DND-41 (cell line): ENCODE measurements at regions not wholly inside any gene's neighbourhood (a gene's known extent, or its start where the extent isn't known, plus 50 kb on each side); places are given as distances from the start of the nearest gene placed in this dataset.

ENCODE experiments used
- ATAC-seq: fragments of 200-7000 bp; cut with Tn5 transposase; 3 replicates; pipeline ENCODE4 v1.9.1; 2021; ENCODE audit warnings: low read depth; ENCODE audit not compliant: insufficient read depth
- DNase-seq: peaks from one replicate; pipeline ENCODE4 v3.0.0-alpha.2; 2020
- H2AFZ ChIP-seq: 2 replicates; pipeline ENCODE4 v1.6.0; 2012; ENCODE audit warnings: low read depth, low read length
- H3K27ac ChIP-seq: 2 replicates; pipeline ENCODE4 v1.5.1; 2012; ENCODE audit warnings: low read length, inconsistent platforms
- H3K27me3 ChIP-seq: fragments of 200-600 bp; sonication (generic); 2 replicates; pipeline ENCODE4 v1.6.0; 2012; ENCODE audit warnings: low read length, mild to moderate bottlenecking, inconsistent platforms; ENCODE audit not compliant: insufficient read depth, poor library complexity
- H3K36me3 ChIP-seq: 2 replicates; pipeline ENCODE4 v1.5.1; 2012; ENCODE audit warnings: low read length, inconsistent platforms; ENCODE audit not compliant: insufficient read depth
- H3K4me1 ChIP-seq: 2 replicates; pipeline ENCODE4 v1.5.1; 2012; ENCODE audit warnings: mild to moderate bottlenecking, low read length; ENCODE audit not compliant: insufficient read depth
- H3K4me2 ChIP-seq: 2 replicates; pipeline ENCODE4 v1.6.0; 2012; ENCODE audit warnings: mild to moderate bottlenecking, moderate library complexity, low read length, inconsistent platforms; ENCODE audit not compliant: insufficient read depth
- H3K4me3 ChIP-seq, 2 experiments: fragments of 200-600 bp in 1 of 2; shearing (Covaris generic) in 1 of 2; 2 replicates each; pipeline ENCODE4 v1.5.1; 2012 to 2016; ENCODE audit warnings: inconsistent platforms in 2 of 2, low read length in 2 of 2, mild to moderate bottlenecking in 2 of 2, low read depth in 1 of 2, moderate library complexity in 1 of 2
- H3K79me2 ChIP-seq: 2 replicates; pipeline ENCODE4 v1.6.0; 2012; ENCODE audit warnings: low read length, inconsistent platforms; ENCODE audit not compliant: insufficient read depth
- H3K9ac ChIP-seq: 2 replicates; pipeline ENCODE4 v1.6.0; 2012; ENCODE audit warnings: low read depth, mild to moderate bottlenecking, inconsistent platforms, low read length, moderate library complexity
- H3K9me3 ChIP-seq: 2 replicates; pipeline ENCODE4 v1.5.1; 2012; ENCODE audit warnings: low read length, moderate library complexity, mild to moderate bottlenecking, inconsistent platforms; ENCODE audit not compliant: insufficient read depth, severe bottlenecking
- H4K20me1 ChIP-seq: 2 replicates; pipeline ENCODE4 v1.6.0; 2012; ENCODE audit warnings: low read length; ENCODE audit not compliant: insufficient read depth
- CTCF ChIP-seq: IDR thresholded peaks from 2 replicates; pipeline ENCODE4 v1.5.1; 2012; ENCODE audit warnings: borderline replicate concordance, low read length, moderate library complexity, mild to moderate bottlenecking; ENCODE audit not compliant: poor library complexity, severe bottlenecking; ENCODE audit errors: extremely low read depth
- EZH2 ChIP-seq: IDR thresholded peaks from 3 replicates; pipeline ENCODE4 v1.6.1; 2012; ENCODE audit warnings: borderline replicate concordance, low read depth, mild to moderate bottlenecking, moderate library complexity, low read length, inconsistent platforms; ENCODE audit not compliant: severe bottlenecking

DNA sequence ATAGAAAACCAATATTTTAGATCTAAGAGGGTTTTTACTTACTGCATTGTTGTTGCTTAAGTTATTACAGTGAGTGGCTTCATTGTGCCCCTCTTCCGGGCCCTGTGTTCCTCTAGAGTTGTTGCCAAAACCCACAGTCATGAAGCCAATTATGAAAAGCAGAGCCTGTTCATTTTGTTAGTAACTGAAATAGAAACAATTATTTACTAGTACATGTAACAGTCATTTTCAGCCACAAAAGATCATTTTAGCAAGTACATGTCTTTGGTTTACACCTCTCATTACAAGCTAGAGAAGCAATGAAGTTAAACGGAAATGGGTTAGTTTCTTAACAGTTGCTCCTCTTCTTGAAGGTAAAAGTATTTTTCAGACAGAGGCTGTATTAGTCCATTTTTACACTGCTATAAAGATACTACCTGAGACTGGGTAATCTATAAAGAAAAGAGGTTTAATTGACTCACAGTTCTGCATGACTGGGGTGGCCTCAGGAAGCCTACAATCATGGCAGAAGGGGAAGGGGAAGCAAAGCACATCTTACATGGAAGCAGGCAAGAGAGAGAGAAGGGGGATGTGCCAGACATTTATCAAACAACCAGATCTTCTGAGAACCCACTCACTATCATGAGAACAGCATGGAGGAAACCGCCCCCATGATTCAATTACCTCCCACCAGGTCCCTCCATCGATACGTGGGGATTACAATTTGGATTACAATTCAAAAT lies 380.5 kb downstream of the SFMBT2 start:
- Histone ChIP-seq H3K27me3 (no peaks in the 10 kb centered on the region), H3K9ac (no peak overlapping the region), H2AFZ (no peak overlapping the region), H3K4me2 (no peak overlapping the region), H3K27ac (no peak overlapping the region), H3K36me3 (no peaks in the 10 kb centered on the region), H3K9me3 (no peaks in the 10 kb centered on the region), H3K4me1 (no peaks in the 10 kb centered on the region), H3K79me2 (no peaks in the 10 kb centered on the region), H4K20me1 (no peaks in the 10 kb centered on the region), H3K4me3 (no peak overlapping the region)
- no peak for DNase-seq
- no peak for ATAC-seq
- no peak for TF ChIP-seq EZH2
- no peak for TF ChIP-seq CTCF

DNA sequence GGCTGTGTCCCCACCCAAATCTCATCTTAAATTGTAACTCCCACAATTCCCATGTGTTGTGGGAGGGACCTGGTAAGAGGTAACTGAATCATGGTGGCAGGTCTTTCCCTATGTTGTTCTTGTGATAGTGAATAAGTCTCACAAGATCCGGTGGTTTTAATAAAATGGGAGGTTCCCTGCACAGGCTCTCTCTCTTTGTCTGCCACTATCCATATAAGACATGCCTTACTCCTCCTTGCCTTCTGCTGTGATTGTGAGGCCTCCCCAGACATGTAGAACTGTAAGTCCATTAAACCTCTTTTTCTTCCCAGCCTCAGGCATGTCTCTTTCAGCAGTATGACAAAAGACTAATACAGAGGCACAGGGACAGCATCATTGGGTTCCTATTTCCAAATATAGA lies 381.2 kb downstream of the SFMBT2 start:
- Histone ChIP-seq H3K4me3 (no peak overlapping the region), H3K9me3 (no peaks in the 10 kb centered on the region), H4K20me1 (no peaks in the 10 kb centered on the region), H3K36me3 (no peaks in the 10 kb centered on the region), H3K27me3 (no peaks in the 10 kb centered on the region), H3K4me2 (no peak overlapping the region), H3K9ac (no peak overlapping the region), H3K27ac (no peak overlapping the region), H3K79me2 (no peaks in the 10 kb centered on the region), H3K4me1 (no peaks in the 10 kb centered on the region), H2AFZ (no peak overlapping the region)
- no peak for ATAC-seq
- TF ChIP-seq EZH2, result no peak
- no peak for TF ChIP-seq CTCF
- no peak for DNase-seq

- Histone ChIP-seq H3K4me2 (no peak overlapping the region), H3K9me3 (no peaks in the 10 kb centered on the region), H3K79me2 (no peaks in the 10 kb centered on the region), H3K4me1 (no peaks in the 10 kb centered on the region), H3K27ac (no peak overlapping the region), H2AFZ (no peak overlapping the region), H4K20me1 (no peaks in the 10 kb centered on the region), H3K27me3 (no peaks in the 10 kb centered on the region), H3K36me3 (no peaks in the 10 kb centered on the region), H3K4me3 (no peak overlapping the region), H3K9ac (no peak overlapping the region)
- DNase-seq (no peak), ATAC-seq (no peak)
- TF ChIP-seq CTCF, result no peak
- TF ChIP-seq EZH2, result no peak
Measured at GRCh38 chr10:7028809-7029166, 382.0 kb downstream of the SFMBT2 start.
